Fibroblast of pulmonary artery (primary cell): ENCODE measurements at regions not wholly inside any gene's neighbourhood (a gene's known extent, or its start where the extent isn't known, plus 50 kb on each side); places are given as distances from the start of the nearest gene placed in this dataset.

Experiments used
- DNase-seq: peaks from one replicate; pipeline ENCODE4 v3.0.0-alpha.2; 2010; ENCODE audit warnings: low read depth
- H3K4me3 ChIP-seq: replicated peaks from 2 replicates; pipeline ENCODE4 v1.5.1; 2011; ENCODE audit warnings: low read depth, mild to moderate bottlenecking, control low read depth, low read length, moderate library complexity
- CTCF ChIP-seq: IDR thresholded peaks from 2 replicates; pipeline ENCODE4 v1.5.1; 2011; ENCODE audit warnings: mild to moderate bottlenecking, control low read depth, low read length, inconsistent platforms; ENCODE audit errors: missing control alignments

- no peak for TF ChIP-seq CTCF
- no peak for DNase-seq
- no peak overlapping the region for H3K4me3 ChIP-seq
Observed at GRCh38 chr13:111659842-111660241, 339.4 kb downstream of the TEX29 start.

DNA sequence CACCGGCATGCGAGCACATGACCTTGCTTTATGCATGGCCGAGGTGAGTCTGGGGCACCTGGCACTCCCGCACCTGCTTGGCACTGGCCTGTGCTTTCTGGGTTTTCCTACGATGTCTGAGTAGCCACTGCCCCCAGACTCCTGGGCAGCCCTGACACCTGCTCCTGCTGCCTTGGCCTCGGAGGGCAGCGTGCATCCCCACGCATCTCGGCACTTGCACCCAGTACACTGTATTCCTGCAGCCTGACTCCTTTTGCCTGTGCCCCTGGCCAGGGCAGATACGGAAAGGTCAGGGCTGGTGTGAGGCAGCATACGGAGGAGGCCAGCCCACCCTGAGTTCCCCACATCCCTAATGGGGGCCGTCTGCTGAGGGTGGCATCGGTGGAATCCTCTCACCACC is 340.6 kb downstream of the TEX29 start:
- no peak for TF ChIP-seq CTCF
- no peak for DNase-seq

GRCh38 chr13:111661776-111662175 is 341.3 kb downstream of the TEX29 start:
- TF ChIP-seq CTCF, result no peak
- H3K4me3 ChIP-seq, result no peak overlapping the region
- DNase-seq, result no peak

More for the DNA sequence above, 340.6 kb downstream of the TEX29 start:
- H3K4me3 ChIP-seq, result no peak overlapping the region

GRCh38 chr13:111662451-111662850 is 342.0 kb downstream of the TEX29 start:
- TF ChIP-seq CTCF, result no peak
- no peak for DNase-seq
- no peak overlapping the region for H3K4me3 ChIP-seq

DNA sequence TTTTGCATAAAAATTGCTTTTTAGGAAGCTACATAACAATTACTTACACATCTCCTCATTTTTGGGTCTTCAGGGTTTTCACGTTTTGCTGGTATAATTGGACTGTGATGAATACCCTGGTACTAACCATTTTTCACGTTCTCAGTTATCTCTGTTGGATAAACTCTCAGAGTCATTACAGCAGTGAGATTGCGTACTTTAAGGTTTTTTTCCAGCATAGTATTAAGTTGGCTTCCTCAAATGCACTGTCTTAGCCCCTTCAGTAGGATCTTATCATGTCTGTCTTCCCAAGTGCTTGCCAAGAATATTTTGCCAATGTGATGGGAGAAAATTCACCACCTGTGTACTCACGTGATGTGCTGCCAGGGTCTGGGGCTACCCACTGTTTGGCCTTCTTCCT is 342.5 kb downstream of the TEX29 start:
- no peak overlapping the region for H3K4me3 ChIP-seq
- DNase-seq, result no peak
- no peak for TF ChIP-seq CTCF

DNA sequence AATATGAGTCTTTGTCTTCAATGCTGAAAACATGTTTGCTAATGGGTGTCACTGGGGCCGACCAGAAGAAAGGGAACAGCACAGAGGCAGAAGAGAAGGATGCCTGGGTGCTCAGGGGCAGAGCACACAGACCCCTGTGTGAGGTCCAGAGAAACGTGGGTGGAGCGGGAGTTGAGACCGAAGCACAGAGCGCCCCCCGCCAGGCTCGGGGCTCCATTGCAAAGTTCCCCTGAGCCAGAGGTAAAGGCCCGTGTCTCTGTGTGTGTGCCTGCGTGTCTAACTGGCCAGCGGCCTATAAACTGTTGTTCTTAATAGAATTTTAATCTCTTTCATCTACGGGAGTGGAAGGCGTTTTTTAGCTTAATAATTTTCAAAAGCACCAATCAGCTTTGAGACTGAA is 343.1 kb downstream of the TEX29 start:
- no peak for TF ChIP-seq CTCF
- H3K4me3 ChIP-seq, result no peak overlapping the region
- DNase-seq, result no peak

- no peak overlapping the region for H3K4me3 ChIP-seq
- no peak for TF ChIP-seq CTCF
- no peak for DNase-seq
Observed at GRCh38 chr13:111663953-111664421, 343.5 kb downstream of the TEX29 start.
